ENCODE measurements at regions not wholly inside any gene's neighbourhood (a gene's known extent, or its start where the extent isn't known, plus 50 kb on each side); places are given as distances from the start of the nearest gene placed in this dataset.

DNA sequence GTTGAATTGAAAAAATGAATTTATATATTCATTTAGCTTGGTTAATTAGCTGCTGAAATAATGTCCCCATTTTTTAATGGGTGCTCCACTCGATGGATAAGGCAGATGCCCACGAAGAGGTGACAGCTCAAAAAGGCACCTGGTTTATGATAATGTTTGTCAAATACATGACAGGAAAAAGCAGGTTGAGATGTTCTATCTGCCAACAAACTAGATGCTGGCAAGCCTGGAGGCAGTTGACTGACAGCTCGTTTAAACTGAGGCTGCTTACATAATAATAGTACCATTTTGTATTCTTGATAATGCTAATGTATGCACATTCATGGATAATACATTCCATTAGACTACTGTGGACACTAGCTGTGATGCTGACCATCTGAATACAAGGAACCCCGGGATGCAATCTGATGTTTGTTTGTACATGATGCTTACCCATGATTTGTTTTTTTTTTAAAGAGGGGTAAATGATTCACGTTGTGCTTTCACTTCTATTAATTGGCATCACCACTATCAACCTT is 69.0 kb upstream of the GPR158 start:
- H3K4me1 ChIP-seq (ENCODE audit: control insufficient read depth in 1 of 2, insufficient read depth in 2 of 2, low read depth in 1 of 2, low read length in 1 of 2) = peaks cover 0 to 4% of the 10 kb centered on the region in 2 experiments; a peak in 1 of 4 replicates
- H3F3A ChIP-seq (replicated peaks; ENCODE audit: insufficient read depth) = no peaks in the 10 kb centered on the region
- no peak overlapping the region for H3K4me2 ChIP-seq
- H2AFZ ChIP-seq (ENCODE audit: low read depth) = no peak overlapping the region
- H3K9me3 ChIP-seq = no peaks in the 10 kb centered on the region
- TF ChIP-seq NFIC (IDR thresholded peaks at IDR 0.05; ENCODE audit: borderline replicate concordance) (no peak), ELF1 (IDR thresholded peaks at IDR 0.05) (no peak), TEAD4 (IDR thresholded peaks at IDR 0.05; ENCODE audit: borderline replicate concordance, insufficient read depth) (no peak), CHD2 (IDR thresholded peaks at IDR 0.05; ENCODE audit: low read length, partially characterized antibody) (no peak), RCOR1 (IDR thresholded peaks at IDR 0.05; ENCODE audit: low read length) (no peak), TCF12 (IDR thresholded peaks at IDR 0.05) (no peak), FOXJ3 (CRISPR knock-in tag; IDR thresholded peaks at IDR 0.05) (no peak), EP300 (IDR thresholded peaks at IDR 0.05; ENCODE audit: borderline replicate concordance in 1 of 2, low read depth in 1 of 2, low read length in 1 of 2) (no peak), SMC3 (IDR thresholded peaks at IDR 0.05; ENCODE audit: low read depth, low read length) (no peak), TAF1 (IDR thresholded peaks at IDR 0.05; ENCODE audit: borderline replicate concordance, low read depth, low read length) (no peak)
- TF ChIP-seq, protein P1, sequence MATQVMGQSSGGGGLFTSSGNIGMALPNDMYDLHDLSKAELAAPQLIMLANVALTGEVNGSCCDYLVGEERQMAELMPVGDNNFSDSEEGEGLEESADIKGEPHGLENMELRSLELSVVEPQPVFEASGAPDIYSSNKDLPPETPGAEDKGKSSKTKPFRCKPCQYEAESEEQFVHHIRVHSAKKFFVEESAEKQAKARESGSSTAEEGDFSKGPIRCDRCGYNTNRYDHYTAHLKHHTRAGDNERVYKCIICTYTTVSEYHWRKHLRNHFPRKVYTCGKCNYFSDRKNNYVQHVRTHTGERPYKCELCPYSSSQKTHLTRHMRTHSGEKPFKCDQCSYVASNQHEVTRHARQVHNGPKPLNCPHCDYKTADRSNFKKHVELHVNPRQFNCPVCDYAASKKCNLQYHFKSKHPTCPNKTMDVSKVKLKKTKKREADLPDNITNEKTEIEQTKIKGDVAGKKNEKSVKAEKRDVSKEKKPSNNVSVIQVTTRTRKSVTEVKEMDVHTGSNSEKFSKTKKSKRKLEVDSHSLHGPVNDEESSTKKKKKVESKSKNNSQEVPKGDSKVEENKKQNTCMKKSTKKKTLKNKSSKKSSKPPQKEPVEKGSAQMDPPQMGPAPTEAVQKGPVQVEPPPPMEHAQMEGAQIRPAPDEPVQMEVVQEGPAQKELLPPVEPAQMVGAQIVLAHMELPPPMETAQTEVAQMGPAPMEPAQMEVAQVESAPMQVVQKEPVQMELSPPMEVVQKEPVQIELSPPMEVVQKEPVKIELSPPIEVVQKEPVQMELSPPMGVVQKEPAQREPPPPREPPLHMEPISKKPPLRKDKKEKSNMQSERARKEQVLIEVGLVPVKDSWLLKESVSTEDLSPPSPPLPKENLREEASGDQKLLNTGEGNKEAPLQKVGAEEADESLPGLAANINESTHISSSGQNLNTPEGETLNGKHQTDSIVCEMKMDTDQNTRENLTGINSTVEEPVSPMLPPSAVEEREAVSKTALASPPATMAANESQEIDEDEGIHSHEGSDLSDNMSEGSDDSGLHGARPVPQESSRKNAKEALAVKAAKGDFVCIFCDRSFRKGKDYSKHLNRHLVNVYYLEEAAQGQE (IDR thresholded peaks at IDR 0.05; ENCODE audit: low read depth, low read length) = no peak
- TF ChIP-seq, protein P2, sequence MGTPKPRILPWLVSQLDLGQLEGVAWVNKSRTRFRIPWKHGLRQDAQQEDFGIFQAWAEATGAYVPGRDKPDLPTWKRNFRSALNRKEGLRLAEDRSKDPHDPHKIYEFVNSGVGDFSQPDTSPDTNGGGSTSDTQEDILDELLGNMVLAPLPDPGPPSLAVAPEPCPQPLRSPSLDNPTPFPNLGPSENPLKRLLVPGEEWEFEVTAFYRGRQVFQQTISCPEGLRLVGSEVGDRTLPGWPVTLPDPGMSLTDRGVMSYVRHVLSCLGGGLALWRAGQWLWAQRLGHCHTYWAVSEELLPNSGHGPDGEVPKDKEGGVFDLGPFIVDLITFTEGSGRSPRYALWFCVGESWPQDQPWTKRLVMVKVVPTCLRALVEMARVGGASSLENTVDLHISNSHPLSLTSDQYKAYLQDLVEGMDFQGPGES (IDR thresholded peaks at IDR 0.05; ENCODE audit: low read depth, low read length) = no peak
- TF ChIP-seq, protein P3, sequence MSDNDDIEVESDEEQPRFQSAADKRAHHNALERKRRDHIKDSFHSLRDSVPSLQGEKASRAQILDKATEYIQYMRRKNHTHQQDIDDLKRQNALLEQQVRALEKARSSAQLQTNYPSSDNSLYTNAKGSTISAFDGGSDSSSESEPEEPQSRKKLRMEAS (IDR thresholded peaks at IDR 0.05; ENCODE audit: low read depth) = no peak
- TF ChIP-seq, protein P4, sequence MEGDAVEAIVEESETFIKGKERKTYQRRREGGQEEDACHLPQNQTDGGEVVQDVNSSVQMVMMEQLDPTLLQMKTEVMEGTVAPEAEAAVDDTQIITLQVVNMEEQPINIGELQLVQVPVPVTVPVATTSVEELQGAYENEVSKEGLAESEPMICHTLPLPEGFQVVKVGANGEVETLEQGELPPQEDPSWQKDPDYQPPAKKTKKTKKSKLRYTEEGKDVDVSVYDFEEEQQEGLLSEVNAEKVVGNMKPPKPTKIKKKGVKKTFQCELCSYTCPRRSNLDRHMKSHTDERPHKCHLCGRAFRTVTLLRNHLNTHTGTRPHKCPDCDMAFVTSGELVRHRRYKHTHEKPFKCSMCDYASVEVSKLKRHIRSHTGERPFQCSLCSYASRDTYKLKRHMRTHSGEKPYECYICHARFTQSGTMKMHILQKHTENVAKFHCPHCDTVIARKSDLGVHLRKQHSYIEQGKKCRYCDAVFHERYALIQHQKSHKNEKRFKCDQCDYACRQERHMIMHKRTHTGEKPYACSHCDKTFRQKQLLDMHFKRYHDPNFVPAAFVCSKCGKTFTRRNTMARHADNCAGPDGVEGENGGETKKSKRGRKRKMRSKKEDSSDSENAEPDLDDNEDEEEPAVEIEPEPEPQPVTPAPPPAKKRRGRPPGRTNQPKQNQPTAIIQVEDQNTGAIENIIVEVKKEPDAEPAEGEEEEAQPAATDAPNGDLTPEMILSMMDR (IDR thresholded peaks at IDR 0.05) = no peak
- TF ChIP-seq, protein P5, sequence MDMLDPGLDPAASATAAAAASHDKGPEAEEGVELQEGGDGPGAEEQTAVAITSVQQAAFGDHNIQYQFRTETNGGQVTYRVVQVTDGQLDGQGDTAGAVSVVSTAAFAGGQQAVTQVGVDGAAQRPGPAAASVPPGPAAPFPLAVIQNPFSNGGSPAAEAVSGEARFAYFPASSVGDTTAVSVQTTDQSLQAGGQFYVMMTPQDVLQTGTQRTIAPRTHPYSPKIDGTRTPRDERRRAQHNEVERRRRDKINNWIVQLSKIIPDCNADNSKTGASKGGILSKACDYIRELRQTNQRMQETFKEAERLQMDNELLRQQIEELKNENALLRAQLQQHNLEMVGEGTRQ (IDR thresholded peaks at IDR 0.05; ENCODE audit: borderline replicate concordance, low read depth, low read length) = no peak
- H3K36me3 ChIP-seq (replicated peaks in 1 of 2; ENCODE audit: control insufficient read depth in 1 of 2, insufficient read depth in 2 of 2, low read length in 1 of 2) = no peaks in the 10 kb centered on the region
- H3K27me3 ChIP-seq (ENCODE audit: insufficient read depth) = no peaks in the 10 kb centered on the region; the same call in 1 of the 2 replicates
- CTCF ChIA-PET = interaction anchor here (0.8 to 1.9 kb wide), 3 partner anchors 24 to 462 kb away, joined by 3 to 6 read pairs (median 6); no protein-coding TSS in a partner anchor
- H3K9me2 ChIP-seq = no peaks in the 10 kb centered on the region
- POLR2A ChIA-PET = interaction anchor here (0.7 kb wide), 1 partner anchor 289 kb away, joined by 3 read pairs; no protein-coding TSS in a partner anchor
- no peaks in the 10 kb centered on the region for H3K79me2 ChIP-seq (ENCODE audit: insufficient read depth)
- no peak overlapping the region for H3K27ac ChIP-seq (ENCODE audit: low read depth in 2 of 2, low read length in 1 of 2)
- H3K4me3 ChIP-seq (ENCODE audit: low read depth in 2 of 2, low read length in 1 of 2) = no peak overlapping the region
- 10% methylated on average over 5 of the region's 5 CpGs for WGBS (ENCODE audit: low lambda C conversion rate)
- H4K20me1 ChIP-seq (ENCODE audit: insufficient read depth) = no peaks in the 10 kb centered on the region
- H3K9ac ChIP-seq = no peak overlapping the region
- DNase-seq = no peak

All from SK-N-SH (cell line).